HK-2 (cell line): ENCODE measurements at regions not wholly inside any gene's neighbourhood (a gene's known extent, or its start where the extent isn't known, plus 50 kb on each side); places are given as distances from the start of the nearest gene placed in this dataset.

Source experiments
- DNase-seq: peaks from one replicate; pipeline ENCODE4 v3.0.0-alpha.2; 2018; ENCODE audit not compliant: unreplicated experiment

DNA sequence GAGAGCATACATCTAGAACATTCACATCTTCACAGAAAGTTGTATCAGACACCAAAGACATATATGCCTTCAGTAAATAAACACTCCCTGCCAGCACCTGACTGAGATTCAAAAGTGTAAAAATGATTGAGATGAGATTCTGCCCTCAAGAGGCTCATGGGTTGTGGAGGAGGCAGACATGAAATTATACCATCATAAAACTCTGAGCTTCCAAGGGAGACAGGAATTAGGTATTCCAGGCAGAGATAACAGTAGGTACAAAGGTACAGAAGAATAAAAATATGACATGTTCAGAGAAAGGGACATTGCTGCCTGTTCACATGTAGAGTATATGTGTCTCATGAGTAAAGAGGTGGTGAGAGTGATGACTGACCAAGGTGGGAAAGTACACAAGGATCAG lies 322.3 kb downstream of the OSR1 start:
- DNase-seq: no peak

DNA sequence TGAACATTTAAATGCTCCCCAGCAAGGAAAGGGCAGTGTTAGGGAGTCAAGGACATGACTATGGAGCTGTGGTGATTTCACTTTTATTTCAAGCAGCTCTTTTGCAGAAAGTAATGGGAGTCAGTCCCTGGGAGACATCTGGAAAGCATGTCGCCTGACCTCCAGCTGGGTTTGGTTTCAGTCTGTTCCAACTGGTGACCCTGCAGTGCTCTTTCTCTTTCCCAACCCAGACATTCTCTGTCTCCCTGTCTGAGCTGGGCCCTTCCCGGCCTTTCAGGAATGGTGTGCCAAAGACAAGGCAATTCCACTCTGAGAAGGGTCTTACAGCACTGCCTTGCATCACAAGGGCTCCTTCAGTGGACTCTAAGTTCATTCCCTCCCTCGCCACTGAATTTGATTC lies 323.2 kb downstream of the OSR1 start:
- DNase-seq: no peak

- no peak for DNase-seq
Measured at GRCh38 chr2:19033240-19033639, 325.2 kb downstream of the OSR1 start.

DNA sequence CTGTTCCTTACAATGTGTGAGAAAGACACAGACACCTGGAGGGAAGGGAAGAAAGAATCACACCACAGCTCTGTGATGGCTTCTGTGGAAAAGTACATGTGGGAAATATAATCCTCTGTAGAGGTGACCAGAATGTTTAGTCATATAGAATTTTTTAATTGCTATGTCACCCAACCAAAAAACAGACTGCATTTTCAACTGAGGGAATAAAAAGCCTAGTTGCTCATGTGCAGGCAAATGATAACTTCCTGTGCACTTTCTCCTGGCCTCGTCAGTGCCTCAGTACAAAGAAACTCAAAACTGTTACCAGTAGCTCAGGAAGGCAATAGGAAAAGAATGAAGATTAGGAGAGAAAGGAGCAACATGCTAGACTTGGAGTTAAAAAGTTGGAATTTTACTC lies 326.8 kb downstream of the OSR1 start:
- DNase-seq: no peak

- no peak for DNase-seq
Measured at GRCh38 chr2:19029655-19030054, 328.8 kb downstream of the OSR1 start.

- no peak for DNase-seq
Measured at GRCh38 chr2:19028587-19029375, 329.6 kb downstream of the OSR1 start.

GRCh38 chr2:19027626-19028025 lies 330.8 kb downstream of the OSR1 start:
- DNase-seq: no peak

DNA sequence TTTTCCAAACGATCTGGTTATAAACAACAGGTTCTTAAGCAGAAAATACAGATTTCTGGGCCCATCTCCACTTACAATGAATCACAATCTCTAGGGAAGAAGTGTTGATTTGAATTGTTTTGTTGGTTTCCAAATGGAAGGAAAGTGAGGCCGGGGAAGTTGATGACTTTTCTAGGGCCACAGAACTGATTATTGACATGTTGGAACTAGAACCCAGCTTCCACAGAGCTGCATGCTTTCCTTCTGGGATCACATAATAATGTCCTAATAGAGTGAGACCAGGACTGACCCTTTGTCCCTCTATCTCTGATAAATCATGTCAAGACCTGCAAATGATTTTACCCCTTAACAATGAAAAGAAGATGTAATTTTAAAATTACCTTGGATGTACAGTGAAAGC lies 332.2 kb downstream of the OSR1 start:
- no peak for DNase-seq

DNA sequence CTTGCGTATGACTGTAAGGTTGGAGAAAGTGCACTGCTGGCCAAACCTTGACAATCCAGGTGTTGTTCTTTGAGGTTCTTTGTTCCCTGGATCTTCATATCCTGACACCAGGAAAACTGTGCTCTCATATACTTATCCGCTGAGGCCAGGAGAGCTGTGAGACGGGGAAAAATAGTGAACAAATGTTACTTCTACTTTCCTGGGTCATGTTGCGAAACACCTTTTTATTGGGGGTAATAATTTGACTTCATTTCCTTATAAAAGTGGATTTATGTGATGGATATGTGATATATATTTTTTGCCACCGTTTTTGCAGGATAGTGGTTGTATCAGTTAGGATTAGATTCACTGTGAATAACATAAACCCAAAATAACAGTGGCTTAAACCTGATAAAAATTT lies 336.1 kb downstream of the OSR1 start:
- DNase-seq: no peak

DNA sequence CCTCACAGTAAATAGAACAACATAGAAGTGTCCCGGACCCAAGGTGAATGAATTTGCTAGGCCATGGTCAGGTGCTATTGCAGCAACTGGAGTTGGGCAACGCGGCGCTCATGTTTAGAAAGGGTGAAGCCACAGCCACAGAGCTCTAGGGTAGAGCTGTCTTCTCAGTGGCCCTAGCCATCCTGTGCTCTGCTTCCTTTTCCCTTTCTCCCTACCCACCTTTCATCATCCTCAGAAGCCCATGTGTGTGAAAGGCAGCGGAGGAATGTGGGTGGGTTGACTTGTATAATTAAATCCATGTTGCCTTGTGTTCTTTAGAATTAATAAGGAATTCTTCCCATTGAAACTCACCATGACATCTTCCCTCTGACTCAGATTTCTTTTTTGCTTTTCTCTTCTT lies 336.7 kb downstream of the OSR1 start:
- DNase-seq: no peak

GRCh38 chr2:19021100-19021476 lies 337.3 kb downstream of the OSR1 start:
- no peak for DNase-seq

DNA sequence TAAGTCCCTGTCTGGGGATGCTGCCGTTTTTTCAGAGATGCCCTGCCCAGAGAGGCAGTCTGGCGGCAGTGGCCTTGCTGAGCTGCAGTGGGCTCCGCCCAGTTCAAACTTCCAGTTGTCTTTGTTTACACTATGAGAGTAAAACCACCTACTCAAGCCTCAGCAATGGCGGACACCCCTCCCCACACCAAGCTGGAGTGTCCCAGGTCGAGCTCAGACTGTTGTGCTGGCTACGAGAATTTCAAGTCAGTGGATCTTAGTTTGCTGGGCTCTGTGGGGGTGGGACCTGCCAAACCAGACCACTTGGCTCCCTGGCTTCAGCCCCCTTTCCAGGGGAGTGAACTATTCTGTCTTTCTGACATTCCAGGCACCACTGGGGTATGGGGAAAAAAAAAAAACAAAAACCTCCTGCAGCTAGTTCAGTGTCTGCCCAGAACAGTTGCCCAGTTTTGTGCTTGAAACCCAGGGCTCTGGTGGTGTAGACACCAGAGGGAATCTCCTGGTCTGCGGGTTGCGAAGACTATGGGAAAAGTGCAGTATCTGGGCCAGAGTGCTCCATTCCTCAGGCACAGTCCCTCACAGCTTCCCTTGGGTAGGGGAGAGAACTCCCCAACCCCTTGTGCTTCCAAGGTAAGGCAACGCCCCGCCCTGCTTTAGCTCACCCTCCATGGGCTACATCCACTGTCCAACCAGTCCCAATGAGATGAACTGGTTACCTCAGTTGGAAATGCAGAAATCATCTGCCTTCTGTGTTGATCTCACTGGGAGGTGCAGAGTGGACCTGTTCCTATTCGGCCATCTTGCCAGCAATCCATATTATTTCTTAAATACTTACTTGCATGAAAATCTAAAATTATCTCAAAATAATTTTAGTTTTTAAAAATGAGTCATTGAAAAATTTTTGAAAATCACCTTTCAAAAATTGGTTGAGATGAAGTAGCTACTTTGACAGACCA lies 338.0 kb downstream of the OSR1 start:
- DNase-seq: no peak

GRCh38 chr2:19009510-19009909 lies 348.9 kb downstream of the OSR1 start:
- DNase-seq: no peak

DNA sequence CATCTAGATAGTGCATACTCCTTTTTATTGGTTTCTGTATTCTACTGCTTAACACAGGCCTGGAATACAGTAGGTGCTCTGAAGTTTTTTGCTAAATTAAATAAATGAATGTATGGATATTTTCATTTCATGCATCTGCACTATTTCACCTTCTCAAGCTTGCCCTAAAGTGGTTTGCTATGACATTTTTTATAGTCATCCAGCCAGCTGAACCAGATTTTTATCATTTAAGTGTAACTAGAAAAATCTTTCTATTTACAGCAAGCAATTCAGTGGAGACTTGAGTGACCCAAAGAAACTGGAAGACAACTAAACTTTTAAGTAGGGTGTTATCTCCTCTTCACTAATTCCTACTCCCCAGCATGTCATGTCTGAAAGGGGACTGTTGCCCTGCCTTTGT lies 354.9 kb downstream of the OSR1 start:
- no peak for DNase-seq

GRCh38 chr2:19000776-19001175 lies 357.6 kb downstream of the OSR1 start:
- DNase-seq: no peak

DNA sequence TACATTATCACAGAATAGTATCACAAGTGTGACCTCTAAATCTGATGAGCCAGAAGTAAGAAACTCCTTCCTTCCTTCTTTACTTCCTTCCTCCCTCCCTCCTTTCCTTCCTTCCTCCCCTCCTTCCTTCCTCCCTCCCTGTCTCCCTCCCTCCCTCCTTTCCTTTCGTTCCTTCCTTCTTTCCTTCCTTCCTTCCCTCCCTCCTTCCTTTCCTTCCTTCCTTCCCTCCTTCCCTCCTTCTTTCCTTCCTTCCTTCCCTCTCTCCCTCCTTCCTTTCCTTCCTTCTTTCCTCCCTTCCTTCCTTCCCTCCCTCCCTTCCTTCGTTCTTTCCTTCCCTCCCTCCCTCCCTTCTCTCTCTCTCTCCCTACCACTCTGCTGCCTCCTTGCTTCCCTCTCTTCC lies 359.2 kb downstream of the OSR1 start:
- DNase-seq: no peak

DNA sequence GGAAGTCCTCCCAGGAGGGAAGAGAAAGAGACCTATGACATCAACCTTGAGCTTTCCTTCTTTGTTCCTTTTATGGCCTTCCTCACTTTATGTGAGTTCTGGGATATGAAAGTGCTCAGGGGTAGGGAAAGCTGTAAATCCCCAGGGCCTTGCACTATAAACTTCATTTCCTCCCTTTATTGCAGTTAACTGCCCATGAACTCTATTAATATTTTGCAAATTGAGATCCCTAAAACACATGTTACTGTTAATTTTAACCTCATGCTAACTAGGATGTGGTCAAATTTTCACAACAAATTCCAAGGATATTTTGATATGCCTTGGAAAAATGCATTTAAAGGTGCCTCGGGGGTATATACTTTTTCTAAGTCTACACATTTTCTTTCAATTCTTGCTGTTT lies 359.9 kb downstream of the OSR1 start:
- DNase-seq: no peak

GRCh38 chr2:18993756-18994338 lies 364.6 kb downstream of the OSR1 start:
- DNase-seq: no peak

DNA sequence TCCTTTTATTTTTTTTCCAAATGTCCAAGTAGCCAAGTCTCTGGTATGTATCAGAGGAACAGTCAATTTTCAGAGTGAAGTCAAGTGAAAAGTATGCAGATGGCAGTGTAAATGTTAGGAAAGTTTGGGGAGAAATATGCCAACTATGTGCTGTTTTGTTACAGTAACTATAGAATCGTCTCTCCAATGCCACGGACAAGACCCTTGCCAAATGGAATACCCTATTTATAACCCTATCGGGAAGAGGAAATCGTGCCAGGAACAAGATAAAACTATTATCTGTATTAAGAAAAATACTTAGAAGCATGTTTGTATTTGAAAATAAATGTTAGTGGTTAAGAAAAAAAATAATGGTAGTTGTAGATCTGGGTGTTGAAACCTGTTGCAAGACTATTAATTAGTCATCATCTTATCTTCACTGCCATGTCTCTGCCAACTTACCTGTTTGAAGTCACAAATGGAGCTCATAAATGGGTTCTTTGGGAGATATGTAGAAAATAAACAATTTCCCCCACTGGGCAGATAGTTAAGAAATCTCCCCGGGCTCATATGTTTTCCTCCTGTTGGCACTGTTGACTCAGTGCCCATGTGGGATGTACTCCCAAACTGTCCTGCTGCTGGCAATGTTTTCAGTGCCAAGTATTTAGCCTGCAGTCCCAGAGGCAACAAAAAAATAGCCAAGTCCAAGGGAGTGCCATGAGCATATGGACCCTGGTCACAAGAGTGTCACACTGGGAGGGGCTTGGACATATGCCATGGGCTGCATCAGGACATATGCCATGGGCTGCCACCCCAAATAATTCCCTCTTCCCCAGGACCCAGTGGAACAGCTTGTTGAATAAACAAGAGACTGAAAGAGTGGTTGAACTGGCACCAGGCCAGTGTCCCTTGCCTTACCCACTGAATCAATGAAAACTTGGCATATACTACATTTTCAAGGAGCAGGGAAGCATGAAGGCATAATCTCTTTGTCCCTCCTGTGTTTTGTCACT lies 366.9 kb downstream of the OSR1 start:
- no peak for DNase-seq

GRCh38 chr2:18988631-18989232 lies 369.7 kb downstream of the OSR1 start:
- DNase-seq: no peak

DNA sequence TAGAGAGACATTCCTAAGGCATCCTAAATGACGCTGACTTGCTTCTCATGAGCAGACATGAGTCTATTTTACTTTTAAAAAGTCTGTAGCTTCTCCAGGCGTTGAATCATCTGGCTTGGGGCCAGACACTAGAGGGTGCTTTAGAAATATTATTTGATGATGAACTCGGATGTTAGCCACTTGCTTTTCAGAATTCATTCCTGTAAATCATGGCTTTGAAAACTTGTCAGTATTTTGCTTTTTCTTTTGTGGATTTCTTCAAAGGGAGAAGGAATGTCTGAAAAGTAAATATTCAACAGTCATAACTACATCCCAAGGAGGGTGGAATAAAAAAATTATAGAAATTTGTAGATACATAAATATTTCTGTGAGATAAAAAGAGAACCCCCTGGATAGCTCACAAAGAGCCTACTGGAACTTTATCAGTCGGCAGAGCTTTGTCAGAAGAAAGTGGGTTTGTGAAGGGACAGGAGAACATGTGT lies 370.8 kb downstream of the OSR1 start:
- DNase-seq: peak; percentile 22
